Hepatocyte (in vitro differentiated cells): ENCODE measurements at regions not wholly inside any gene's neighbourhood (a gene's known extent, or its start where the extent isn't known, plus 50 kb on each side); places are given as distances from the start of the nearest gene placed in this dataset.

Experiments used
- DNase-seq: peaks from one replicate; pipeline ENCODE4 v3.0.0-alpha.2; 2016; ENCODE audit warnings: low spot score
- H2AFZ ChIP-seq: fragments of 200-600 bp; sonication (generic); 2 replicates; pipeline ENCODE4 v1.6.0; 2016; ENCODE audit warnings: antibody characterized with exemption, mild to moderate bottlenecking
- H3K27ac ChIP-seq: fragments of 200-600 bp; sonication (generic); 2 replicates; pipeline ENCODE4 v1.5.1; 2016; ENCODE audit warnings: mild to moderate bottlenecking
- H3K27me3 ChIP-seq: fragments of 200-600 bp; sonication (generic); 2 replicates; pipeline ENCODE4 v1.6.1; 2016
- H3K36me3 ChIP-seq: fragments of 200-600 bp; sonication (generic); replicated peaks from 2 replicates; pipeline ENCODE4 v1.5.1; 2016; ENCODE audit warnings: low read depth; ENCODE audit not compliant: insufficient read depth
- H3K4me1 ChIP-seq: fragments of 200-600 bp; sonication (generic); 2 replicates; pipeline ENCODE4 v1.5.1; 2016; ENCODE audit warnings: mild to moderate bottlenecking, moderate library complexity; ENCODE audit not compliant: insufficient read depth
- H3K4me2 ChIP-seq: fragments of 200-600 bp; sonication (generic); 2 replicates; pipeline ENCODE4 v1.6.0; 2016
- H3K4me3 ChIP-seq: fragments of 200-600 bp; sonication (generic); 2 replicates; pipeline ENCODE4 v1.5.1; 2016; ENCODE audit warnings: mild to moderate bottlenecking
- H3K79me2 ChIP-seq: fragments of 200-600 bp; sonication (generic); 2 replicates; pipeline ENCODE4 v1.6.0; 2017; ENCODE audit warnings: mild to moderate bottlenecking
- H3K9me2 ChIP-seq: fragments of 200-600 bp; sonication (generic); replicated peaks from 2 replicates; pipeline ENCODE4 v1.6.0; 2017; ENCODE audit warnings: mild to moderate bottlenecking; ENCODE audit not compliant: insufficient read depth
- H3K9me3 ChIP-seq: fragments of 200-600 bp; sonication (generic); 2 replicates; pipeline ENCODE4 v1.5.1; 2016; ENCODE audit warnings: low read depth, mild to moderate bottlenecking
- H4K20me1 ChIP-seq: fragments of 200-600 bp; sonication (generic); 2 replicates; pipeline ENCODE4 v1.6.0; 2016; ENCODE audit warnings: mild to moderate bottlenecking; ENCODE audit not compliant: insufficient read depth, poor library complexity, severe bottlenecking
- EZH2 ChIP-seq: fragments of 200-600 bp; sonication (generic); IDR thresholded peaks from 2 replicates; pipeline ENCODE4 v1.6.1; 2016; ENCODE audit warnings: antibody characterized with exemption, mild to moderate bottlenecking, borderline replicate concordance
- EZH2phosphoT487 ChIP-seq: fragments of 200-600 bp; sonication (generic); IDR thresholded peaks from one replicate; pipeline ENCODE4 v1.6.1; 2018; ENCODE audit warnings: antibody characterized with exemption, mild to moderate bottlenecking, low read depth, moderate library complexity; ENCODE audit not compliant: unreplicated experiment, severe bottlenecking
- WGBS: methylation state at CpG from one replicate; pipeline ENCODE4 v1.1.6; 2016; ENCODE audit warnings: low lambda C conversion rate; ENCODE audit errors: missing lambda C conversion rate; 5-methylcytosine and 5-hydroxymethylcytosine counted together
- TF ChIP-seq, protein P1 (sequence below): fragments of 200-600 bp; sonication (generic); IDR thresholded peaks from 2 replicates; pipeline ENCODE4 v1.5.1; 2016; ENCODE audit warnings: antibody characterized with exemption, mild to moderate bottlenecking; ENCODE audit not compliant: poor library complexity

DNA sequence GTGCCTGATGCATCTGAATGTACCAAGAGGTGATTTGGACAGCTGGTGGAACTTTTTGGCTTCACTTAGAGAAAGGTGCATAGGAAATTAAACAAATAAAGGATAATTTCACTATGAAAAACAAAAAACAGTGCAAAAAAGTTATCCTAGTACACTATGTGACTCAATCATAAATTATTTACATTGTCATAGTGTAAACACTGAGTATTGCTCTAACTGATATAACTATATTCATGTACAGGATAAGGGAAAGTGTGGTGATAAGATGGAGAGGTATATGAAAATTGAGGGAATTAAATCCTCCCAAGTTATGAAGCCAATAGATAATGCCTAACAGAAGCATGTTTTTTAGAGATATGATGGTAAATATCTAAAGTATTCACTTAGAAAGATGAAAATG lies 50.2 kb upstream of the CPNE4 start:
- no peaks in the 10 kb centered on the region for H3K27me3 ChIP-seq
- no peaks in the 10 kb centered on the region for H3K9me2 ChIP-seq
- H3K79me2 ChIP-seq: no peaks in the 10 kb centered on the region
- H2AFZ ChIP-seq: no peak overlapping the region
- no peak overlapping the region for H3K27ac ChIP-seq
- no peaks in the 10 kb centered on the region for H3K36me3 ChIP-seq
- no peak for DNase-seq
- H4K20me1 ChIP-seq: no peaks in the 10 kb centered on the region
- H3K4me2 ChIP-seq: no peak overlapping the region
- H3K4me1 ChIP-seq: no peaks in the 10 kb centered on the region
- no peak overlapping the region for H3K4me3 ChIP-seq
- TF ChIP-seq EZH2: no peak
- no peak for TF ChIP-seq EZH2phosphoT487
- TF ChIP-seq, protein P1, sequence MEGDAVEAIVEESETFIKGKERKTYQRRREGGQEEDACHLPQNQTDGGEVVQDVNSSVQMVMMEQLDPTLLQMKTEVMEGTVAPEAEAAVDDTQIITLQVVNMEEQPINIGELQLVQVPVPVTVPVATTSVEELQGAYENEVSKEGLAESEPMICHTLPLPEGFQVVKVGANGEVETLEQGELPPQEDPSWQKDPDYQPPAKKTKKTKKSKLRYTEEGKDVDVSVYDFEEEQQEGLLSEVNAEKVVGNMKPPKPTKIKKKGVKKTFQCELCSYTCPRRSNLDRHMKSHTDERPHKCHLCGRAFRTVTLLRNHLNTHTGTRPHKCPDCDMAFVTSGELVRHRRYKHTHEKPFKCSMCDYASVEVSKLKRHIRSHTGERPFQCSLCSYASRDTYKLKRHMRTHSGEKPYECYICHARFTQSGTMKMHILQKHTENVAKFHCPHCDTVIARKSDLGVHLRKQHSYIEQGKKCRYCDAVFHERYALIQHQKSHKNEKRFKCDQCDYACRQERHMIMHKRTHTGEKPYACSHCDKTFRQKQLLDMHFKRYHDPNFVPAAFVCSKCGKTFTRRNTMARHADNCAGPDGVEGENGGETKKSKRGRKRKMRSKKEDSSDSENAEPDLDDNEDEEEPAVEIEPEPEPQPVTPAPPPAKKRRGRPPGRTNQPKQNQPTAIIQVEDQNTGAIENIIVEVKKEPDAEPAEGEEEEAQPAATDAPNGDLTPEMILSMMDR: no peak
- no peaks in the 10 kb centered on the region for H3K9me3 ChIP-seq

DNA sequence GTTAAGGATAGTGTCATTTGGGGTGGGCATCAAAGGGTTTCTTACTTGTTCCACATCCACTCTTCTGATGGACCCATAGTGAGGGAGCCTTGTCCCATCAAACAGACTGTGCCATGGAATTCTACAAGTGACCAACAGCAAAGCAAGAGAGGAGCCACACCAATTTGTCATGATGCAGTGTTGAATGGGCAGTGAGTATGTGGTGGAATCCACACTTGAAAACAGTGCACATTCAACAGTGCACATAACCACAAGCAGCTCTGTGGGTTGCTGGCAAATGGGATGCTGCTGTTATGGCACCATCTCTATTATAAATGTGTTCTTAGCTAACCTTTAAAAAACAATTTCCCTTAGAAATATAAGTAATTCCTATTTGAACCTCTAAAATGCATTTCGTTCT lies 52.5 kb upstream of the CPNE4 start:
- H3K36me3 ChIP-seq: no peaks in the 10 kb centered on the region
- H3K79me2 ChIP-seq: no peaks in the 10 kb centered on the region
- no peaks in the 10 kb centered on the region for H3K27me3 ChIP-seq
- H3K9me2 ChIP-seq: no peaks in the 10 kb centered on the region
- no peaks in the 10 kb centered on the region for H3K4me1 ChIP-seq
- no peaks in the 10 kb centered on the region for H4K20me1 ChIP-seq
- WGBS: 72% methylated on average over 1 of the region's 1 CpG
- no peak for TF ChIP-seq EZH2phosphoT487
- TF ChIP-seq, protein P1: no peak
- TF ChIP-seq EZH2: no peak
- no peak for DNase-seq
- no peak overlapping the region for H3K4me3 ChIP-seq
- H3K4me2 ChIP-seq: no peak overlapping the region
- no peak overlapping the region for H3K27ac ChIP-seq
- H3K9me3 ChIP-seq: no peaks in the 10 kb centered on the region
- H2AFZ ChIP-seq: no peak overlapping the region

DNA sequence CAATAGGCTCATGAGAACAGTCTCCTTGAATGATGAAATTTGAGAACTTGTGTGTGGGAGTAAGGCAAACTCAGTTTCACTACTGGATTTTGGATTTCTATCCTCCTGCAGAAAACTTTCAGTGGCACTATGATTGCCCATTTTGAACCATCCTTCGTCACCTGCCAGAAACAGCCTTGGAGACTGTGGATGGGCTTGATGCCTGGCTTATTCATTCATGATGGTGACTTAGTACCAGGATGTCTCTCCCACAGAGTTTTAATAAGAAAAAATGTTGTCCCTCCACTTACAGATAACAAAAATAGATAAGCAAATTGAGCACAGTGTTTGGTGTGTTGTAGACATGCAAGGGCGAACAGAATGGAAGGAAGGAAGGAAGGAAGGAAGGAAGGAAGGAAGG lies 53.5 kb upstream of the CPNE4 start:
- no peaks in the 10 kb centered on the region for H3K27me3 ChIP-seq
- no peak for DNase-seq
- H3K9me2 ChIP-seq: no peaks in the 10 kb centered on the region
- no peaks in the 10 kb centered on the region for H3K9me3 ChIP-seq
- H3K4me3 ChIP-seq: no peak overlapping the region
- no peaks in the 10 kb centered on the region for H4K20me1 ChIP-seq
- no peaks in the 10 kb centered on the region for H3K4me1 ChIP-seq
- no peaks in the 10 kb centered on the region for H3K36me3 ChIP-seq
- H3K4me2 ChIP-seq: no peak overlapping the region
- H3K27ac ChIP-seq: no peak overlapping the region
- WGBS: 54% methylated on average over 2 of the region's 2 CpGs
- TF ChIP-seq EZH2 (no peak), EZH2phosphoT487 (no peak)
- TF ChIP-seq, protein P1: no peak
- no peaks in the 10 kb centered on the region for H3K79me2 ChIP-seq
- H2AFZ ChIP-seq: no peak overlapping the region

DNA sequence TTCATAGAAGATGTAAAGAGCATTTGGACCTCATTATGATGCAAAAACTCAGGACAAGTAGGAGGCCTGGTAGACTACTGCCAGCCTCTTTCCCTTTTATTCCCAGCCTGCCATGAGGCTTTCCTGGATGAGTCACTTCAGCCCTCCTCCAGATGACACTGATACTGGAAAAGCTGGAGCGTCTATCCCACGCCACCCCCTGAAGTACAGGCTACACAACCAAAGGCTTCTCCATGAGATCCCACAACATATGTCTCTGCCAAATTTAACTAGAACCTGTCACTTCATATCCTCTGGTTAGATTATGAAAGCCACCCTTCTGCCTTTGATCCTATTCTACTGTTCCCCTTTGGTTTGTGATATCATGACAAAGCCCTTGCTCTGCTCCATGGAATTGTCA lies 56.1 kb upstream of the CPNE4 start:
- 61% methylated on average over 2 of the region's 2 CpGs for WGBS
- Histone ChIP-seq H3K4me1 (no peaks in the 10 kb centered on the region), H3K27me3 (no peaks in the 10 kb centered on the region), H3K79me2 (no peaks in the 10 kb centered on the region), H3K27ac (no peak overlapping the region), H2AFZ (no peak overlapping the region), H3K36me3 (no peaks in the 10 kb centered on the region), H3K4me2 (no peak overlapping the region), H3K9me3 (no peaks in the 10 kb centered on the region), H3K9me2 (no peaks in the 10 kb centered on the region), H4K20me1 (no peaks in the 10 kb centered on the region), H3K4me3 (no peak overlapping the region)
- DNase-seq: no peak
- TF ChIP-seq, protein P1: no peak
- TF ChIP-seq EZH2 (no peak), EZH2phosphoT487 (no peak)
